ENCODE measurements at regions not wholly inside any gene's neighbourhood (a gene's known extent, or its start where the extent isn't known, plus 50 kb on each side); places are given as distances from the start of the nearest gene placed in this dataset.

DNA sequence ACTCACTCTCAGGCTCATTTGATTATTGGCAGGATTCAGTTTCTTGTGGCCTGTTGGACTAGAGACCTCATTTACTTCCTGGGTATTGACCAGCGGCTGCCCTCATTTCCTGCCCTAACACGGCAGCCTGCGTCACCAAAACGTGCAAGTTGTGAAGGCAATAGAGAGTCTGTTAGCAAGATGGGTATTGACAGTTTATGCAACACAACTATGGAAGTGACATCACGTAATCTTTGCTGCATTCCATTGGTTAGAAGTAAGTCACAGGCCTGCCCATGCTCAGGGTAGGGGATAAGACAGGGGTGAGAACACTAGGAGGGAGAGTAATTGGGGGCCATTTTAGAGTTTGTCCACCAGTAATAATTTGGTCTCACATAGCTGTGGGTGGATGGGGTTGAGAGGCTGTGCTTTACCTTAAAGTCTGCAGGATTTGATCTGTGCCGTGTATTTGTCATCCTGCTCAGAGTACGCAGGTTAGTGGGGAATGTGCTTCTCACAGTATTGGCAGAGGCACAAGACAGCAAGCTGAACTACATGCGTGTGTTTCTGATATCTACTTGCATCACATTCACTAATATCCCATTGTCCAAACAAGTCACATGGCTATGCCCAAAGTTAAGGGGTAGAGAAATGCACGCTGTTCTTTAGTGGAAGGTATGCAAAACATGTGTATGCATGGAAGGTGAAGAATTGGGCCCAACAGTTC is 83.3 kb downstream of the EDEM1 start:
- DNase-seq = no peak

DNA sequence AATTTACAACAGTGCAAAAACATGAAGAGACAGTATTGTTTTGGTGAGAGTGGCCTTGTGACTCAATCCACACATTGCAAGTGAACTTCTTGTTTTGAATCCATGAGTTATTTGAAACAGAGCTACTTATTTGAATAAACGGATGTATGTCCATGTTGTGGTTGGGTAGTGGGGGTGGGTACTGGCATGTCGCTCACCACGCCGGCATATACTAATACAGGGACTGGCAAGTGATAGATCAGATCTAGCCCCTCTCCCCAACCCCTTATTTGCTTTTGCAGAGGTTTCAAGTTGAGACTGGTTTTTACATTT is 83.8 kb downstream of the EDEM1 start:
- DNase-seq = no peak

DNA sequence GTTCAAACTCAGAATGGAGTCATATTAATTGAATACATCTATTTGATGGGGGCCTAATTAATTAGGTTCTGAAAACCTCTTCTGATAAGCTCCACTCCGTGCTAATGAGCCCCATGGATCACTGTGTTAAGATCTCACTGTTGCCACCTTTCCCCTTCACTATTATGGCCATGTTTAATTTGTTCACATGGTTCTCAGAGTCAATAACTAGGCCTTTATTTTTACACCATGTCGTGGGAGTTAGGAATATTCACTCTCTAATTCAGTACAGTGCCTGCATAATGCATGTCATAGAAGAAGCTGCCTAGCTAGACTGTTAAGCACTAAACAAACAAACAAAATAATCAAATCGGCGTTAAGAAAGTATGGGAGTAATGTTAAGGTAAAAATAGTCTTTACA is 84.9 kb downstream of the EDEM1 start:
- DNase-seq = no peak

DNA sequence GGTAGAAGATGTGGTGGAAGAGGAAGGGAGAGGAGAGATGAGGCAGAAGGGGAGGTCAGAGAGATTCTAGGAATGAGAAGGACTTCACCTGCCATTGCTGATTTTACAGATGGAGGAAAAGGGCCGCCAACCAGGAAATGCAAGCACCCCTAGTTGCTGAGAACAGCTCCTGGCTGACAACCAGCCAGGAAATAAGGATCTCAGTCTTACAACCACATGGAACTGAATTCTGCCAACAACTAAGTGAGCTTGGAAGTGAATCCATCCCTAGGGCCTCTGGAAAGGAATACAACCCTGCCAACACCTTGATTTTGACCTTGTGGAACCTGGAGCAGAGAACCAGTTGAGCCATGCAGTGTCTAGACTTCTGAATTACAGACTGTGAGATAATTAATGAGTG is 86.6 kb downstream of the EDEM1 start:
- no peak for DNase-seq

DNA sequence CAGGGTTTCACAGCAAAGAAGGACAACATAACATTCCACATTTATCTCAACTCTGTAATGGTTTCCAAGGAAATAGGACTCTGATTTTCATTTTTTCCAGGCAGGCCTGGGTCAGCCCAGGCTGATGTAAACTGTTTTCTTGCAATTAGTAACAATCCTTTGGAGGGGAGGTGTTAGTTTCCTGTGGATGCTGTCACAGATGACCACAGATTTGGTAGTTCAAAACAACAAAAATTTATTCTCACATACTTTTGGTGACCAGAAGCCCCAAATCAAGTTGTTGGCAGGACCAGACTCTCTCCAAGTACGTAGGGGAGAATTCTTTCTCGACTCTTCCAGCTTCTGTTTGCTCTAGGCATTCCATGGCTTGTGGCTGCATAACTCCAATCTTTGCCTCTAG is 88.0 kb downstream of the EDEM1 start:
- DNase-seq = no peak

DNA sequence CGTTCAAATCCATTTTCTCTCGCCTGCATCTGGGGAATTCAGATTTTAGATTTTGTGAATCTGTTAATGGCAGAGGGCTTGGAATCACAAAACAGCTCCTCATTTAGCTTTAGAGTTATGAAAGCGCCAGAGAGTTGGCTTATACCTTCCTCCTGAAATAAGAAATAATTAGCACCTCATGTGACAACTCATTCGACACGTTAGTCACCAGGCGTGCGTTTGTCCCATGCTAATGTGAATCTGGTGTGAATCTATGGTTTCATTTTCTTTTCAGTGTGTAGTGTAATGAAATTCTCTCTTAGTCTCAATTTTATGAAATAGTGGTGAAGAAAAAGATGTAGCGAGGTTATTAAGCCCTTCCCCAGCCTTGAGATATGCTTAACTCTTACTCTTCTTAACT is 89.4 kb downstream of the EDEM1 start:
- no peak for DNase-seq

DNA sequence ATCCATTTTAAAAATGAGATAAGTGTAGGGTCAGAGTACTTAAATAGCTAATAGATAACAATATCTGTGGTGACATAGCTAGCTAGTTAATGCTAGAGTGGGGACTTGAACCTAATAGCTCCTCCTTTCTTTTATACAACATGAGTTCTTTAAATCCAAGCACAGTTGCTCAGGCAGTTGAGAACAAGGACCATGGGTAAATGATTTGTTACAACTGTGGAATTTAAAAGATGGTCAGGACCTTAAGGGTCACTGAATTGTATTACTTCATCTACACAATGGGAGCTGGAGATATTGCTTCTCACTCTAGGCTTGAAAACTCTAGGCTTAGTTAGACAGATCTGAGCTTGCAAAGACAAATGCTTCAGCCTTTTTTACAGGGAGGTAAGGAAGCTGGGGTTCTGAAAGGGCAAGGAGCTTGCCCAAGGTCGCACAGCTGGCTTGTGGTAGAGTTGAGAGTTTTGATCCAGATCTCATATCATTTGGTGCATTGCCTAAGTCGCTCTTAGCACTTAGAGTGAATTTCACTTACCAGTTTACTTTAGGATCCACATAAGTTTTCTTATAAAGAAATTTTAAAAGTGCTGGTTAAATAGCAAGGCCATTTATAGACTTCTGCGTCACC is 90.2 kb downstream of the EDEM1 start:
- DNase-seq = no peak

DNA sequence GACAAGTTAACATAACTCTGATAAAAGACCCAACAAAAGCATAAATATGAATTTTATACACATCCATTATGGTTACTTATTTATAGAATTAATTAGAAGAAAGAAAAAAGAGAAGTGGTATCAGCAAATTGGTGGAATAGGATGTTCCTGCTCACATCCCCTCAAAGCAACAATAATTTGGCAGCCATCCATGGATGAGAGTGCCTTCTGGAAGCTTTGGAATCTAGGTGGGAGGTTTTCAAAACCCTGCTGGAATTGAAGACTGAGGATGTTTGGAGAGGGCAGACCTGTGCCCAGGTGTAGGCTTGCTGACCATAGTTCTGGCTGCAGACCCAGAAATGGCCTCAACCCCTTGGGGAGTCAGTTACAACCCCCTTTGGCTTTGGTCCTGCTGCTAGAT is 91.2 kb downstream of the EDEM1 start:
- DNase-seq = no peak

DNA sequence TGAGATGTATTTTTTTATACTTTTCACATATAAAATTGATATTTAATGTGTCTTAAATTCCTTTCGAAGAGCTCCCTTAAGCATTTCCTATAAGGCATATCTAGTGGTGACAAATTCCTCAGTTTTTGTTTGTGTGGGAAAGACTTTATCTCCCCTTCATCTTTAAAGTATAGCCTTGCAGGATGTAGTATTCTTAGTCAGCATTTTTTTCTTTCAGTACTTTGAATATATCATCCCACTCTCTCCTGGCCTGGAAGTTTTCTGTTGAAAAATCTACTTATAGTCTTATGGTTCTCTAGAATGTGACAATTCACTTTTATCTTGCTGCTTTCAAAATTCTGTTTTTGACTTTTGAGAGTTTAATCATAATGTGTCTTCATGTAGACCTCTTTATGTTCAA is 95.2 kb downstream of the EDEM1 start:
- no peak for DNase-seq

DNA sequence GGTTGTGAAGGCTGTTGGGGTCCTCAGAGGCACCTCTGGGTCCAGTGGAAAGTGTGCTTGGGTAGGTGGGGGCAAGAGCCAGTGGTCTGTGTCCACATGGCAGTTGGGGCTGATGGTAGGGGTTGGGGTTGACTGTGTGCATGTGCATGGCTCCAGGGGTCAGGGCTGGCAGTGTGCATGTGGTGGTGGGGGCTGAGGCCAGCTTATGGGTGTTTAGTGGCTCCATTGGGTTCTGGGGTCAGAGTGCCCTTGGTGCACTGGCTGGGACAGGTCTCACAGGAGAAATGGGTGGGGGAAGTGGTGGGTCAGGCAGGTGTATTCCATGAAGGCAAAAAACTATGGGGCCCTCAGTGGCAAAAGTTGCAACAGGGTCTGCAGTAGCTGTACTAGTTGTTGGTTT is 97.9 kb downstream of the EDEM1 start:
- no peak for DNase-seq

DNA sequence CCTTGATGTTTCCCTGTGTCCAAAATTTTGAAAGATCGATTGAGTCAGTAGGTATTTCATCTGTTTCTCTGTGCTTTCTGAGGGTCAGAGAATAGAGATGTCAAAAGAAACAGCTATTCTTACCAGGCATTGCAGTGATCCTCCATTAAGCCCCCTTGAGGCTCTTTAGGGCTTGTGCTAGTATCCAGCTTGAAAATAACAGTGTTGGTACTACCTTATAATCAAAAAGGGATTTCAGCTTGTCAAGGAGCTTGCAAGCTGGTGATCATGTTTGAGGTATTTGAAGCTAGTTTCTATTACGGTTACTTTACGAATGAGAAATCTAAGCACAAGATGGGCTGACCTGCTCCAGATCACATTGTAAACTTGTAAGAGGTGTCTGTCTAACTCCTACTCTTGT is 103.4 kb downstream of the EDEM1 start:
- no peak for DNase-seq

DNA sequence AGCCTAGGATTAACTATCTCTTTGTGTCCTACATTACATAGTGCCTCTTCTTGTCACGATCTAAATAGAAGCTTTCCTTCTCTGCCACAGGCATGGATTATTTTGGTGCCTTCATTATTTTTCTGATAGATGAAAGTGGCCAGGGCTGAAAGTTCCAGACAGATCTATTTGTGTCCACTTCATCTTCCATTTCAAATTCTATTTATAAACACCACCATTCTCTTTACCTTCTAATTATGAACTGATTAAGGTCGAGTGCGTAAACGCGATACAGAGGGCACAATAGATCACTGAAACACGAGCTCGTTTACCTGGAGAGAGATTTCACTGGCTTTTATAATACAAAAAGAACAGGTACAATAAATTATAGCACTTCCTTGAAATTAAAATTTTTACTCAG is 105.0 kb downstream of the EDEM1 start:
- no peak for DNase-seq

DNA sequence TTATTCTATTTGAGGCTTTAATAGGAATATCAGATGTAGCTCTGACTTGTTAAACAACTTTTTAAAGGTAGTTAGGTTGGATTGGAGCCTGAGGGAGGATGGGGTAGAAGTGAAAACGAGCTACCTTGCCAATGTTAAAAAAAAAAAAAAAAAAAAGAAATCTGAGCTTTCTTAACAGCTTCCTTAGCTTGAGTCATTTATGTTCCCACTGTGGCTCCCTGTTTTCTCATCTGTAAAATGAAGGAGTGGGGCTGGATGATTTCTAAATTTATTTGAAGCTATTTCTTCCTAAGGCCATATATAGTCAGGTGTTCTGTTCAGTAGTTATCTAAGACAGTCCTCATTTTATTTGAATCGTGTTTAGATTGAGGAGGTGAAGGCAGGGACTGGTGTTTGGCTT is 105.7 kb downstream of the EDEM1 start:
- no peak for DNase-seq

DNA sequence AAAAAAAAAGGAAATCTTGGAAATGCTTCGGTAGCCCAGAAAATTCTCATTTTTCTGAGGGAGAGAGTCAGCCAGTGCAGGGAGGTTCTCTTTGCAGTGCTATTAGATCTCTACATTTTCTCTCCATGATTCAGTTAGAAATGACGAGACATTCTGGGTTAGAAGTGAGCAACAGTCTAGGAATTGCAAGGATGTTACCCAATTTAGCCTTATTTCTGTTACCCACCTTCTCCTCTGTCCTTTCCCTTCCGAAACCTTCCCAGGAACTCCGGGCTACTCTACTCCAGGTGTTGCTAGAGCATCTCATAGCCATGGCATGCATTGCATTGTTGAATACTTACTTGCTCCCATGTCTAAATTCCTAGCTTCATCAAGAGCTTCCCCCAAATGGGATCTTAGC is 106.8 kb downstream of the EDEM1 start:
- DNase-seq = no peak

DNA sequence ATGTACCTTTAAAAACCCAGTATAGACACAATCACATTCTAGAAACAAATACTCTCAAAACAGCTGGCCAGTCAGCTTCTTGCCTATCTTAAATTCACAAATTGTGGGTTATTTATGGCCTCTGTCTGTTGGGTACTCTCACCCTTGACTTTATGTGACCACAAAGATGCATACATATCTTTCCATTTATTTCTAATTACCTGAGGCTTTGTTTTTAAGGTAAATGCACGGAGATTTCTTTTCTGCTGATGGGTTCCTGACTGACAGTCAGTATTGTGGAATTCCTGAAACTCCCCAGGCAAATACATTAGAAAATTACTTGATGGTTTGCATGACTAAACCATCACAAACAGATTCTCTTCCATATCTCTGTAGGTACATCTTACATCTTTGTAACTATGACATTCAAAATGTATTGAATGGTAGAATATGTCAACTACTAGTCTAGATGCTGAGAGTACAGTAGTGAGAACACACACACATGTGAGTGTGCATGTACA is 107.7 kb downstream of the EDEM1 start:
- DNase-seq = no peak

DNA sequence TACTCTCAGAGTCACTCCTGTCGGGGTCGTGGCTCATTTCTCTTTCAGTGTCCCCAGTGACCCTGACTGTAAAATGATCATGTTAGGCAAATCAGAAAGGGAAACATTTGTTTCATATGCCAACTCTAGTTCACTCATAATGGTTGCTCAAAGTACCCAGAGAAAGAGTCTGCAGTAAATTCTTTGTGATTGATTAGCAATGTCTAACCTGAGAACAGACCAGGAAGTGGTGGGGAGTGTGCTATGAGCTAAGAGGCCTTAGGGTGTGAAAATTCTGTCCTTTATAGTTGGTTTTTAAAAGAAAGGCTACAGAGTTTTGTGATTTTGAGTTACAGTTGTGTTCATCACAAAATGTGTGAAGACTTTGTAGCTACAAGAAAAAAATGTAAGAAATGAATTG is 108.9 kb downstream of the EDEM1 start:
- no peak for DNase-seq

DNA sequence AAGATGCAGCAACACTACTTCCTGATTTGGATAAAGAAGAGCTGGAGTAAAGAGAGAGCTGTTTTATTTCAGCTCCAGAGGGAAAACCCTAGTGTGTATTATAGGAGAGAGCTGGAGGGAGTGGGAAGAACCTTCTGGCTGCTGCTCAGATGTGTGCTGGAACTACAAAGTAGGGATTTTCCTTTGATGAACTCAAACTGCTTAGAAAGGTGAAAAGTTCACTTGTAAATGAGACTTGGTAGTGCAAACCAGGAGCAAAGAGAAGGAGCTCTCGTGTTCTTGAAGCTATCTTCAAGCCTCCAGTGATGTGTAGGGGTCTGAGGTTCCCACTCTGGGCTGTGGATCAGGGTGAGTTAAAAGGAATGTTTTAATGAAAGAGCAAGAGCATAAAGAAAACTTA is 110.4 kb downstream of the EDEM1 start:
- DNase-seq = no peak

DNA sequence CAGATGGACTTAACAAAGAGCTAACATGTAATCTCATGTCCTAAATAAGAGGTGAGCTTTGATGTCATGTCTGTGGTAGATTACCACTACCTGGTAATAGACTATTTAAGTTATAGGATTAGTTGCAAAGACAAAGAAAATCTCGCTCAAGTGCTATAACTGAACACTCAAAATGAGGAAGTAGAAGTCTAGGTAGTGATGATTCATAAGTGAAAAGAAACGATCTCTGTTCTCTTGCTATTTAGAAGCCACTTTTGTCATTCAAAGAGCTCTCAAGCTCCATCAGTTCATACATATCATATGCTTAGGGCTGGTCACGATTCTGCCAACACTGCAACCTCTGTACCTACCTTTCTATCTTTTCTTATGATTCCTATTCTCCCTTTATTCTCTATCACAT is 110.9 kb downstream of the EDEM1 start:
- DNase-seq = no peak

DNA sequence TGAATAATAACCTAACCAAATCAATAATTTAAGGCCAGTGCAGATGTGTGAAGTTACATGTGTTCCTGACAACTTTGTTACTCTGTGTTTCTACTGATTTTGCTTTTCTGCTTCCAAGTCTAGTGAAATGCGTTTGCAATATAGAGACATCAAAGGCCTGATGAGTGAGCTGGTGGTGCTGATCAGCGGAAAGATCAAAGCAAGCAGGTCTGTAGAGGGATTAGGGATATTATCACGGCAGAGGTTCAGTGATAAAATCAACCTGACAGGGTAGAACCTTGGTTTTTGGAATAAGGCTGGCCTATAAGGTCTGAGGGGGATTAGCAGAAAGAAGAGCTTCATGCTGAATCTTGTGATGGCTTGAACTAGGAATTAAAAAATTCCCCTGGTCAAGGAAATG is 111.7 kb downstream of the EDEM1 start:
- no peak for DNase-seq

DNA sequence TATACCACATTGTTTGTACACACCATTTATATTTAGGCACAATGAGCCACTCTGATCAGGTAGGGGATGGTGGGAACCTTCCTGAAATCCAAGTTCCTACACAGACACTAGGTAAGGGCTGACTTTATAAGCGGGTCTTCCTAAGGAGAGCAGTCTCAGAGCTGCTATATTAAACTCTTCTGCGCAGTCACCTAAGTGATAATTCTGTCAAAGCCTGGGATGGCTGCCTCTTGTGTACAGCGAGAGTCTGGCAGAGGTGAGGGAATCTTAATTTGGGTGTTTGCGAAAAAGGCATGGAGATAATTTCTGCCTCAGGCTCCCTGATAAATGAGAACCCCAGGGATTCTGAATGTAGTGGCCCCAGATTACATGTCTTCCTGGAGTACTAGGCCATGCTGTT is 113.1 kb downstream of the EDEM1 start:
- DNase-seq = no peak

DNA sequence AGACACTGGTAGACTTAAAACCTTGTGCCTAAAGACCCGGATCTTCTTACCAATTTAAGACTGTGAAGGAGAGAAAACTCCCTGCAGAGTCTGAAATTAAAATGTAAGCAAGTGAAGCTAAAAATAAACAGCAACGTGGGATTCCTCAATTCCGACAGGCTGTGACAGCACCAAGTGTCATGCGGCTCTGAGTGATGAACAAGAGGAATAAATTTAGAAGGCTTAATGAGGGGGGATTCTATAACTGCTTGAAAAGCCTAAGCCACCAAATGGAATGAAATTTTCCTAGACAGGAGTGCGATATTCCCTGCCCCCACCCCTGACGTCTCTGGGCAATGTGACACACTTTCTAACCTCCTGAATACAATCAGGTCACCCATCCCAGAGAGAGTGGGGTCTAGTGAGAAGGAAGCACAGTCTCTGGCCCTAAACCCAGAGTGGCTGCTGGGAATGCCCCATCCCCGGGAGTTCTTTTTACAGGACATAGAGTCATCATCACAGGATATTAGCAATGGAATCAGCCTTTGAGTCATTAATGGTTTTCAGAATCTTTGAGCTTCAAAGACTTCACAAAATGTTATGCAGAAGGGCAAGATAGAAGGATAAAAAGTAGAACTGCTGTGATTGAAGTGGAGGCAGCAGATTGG is 114.3 kb downstream of the EDEM1 start:
- no peak for DNase-seq

DNA sequence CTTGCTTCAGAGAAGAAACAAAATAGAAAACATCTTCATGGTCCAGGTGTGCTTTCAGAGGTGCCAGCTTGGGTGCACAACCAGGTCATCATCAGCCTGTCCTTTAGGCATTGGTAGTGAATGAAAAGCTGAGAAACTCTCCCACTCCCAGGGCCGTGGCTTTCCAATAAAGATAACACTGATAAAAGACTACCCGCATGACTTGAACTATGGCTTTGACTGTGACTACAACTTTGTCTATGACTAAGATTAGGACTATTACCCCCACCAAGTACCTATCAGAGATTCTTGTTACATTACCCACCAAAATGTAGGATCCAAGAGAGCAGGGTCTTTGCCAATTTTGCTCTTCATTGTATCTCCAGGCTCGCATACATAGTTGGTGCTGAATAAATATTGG is 115.2 kb downstream of the EDEM1 start:
- DNase-seq = no peak

DNA sequence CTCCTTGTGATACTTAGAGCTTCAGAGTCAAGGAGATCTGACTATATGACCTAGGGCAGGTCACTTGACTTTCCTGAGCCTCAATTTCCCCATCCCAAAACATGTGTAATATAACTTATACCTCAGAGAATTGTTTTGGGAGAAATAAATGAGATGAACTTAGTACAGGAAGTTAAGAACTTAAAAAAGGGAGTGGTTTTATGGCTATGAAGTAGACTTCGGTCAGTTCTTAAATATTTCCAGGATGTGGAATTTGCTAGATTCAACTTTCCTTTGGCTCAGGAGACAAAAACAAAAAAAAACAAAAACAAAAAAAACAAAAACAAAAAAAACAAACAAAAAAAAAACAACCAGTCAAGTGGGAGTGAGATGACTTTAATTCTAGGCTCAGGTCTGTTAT is 116.7 kb downstream of the EDEM1 start:
- no peak for DNase-seq

DNA sequence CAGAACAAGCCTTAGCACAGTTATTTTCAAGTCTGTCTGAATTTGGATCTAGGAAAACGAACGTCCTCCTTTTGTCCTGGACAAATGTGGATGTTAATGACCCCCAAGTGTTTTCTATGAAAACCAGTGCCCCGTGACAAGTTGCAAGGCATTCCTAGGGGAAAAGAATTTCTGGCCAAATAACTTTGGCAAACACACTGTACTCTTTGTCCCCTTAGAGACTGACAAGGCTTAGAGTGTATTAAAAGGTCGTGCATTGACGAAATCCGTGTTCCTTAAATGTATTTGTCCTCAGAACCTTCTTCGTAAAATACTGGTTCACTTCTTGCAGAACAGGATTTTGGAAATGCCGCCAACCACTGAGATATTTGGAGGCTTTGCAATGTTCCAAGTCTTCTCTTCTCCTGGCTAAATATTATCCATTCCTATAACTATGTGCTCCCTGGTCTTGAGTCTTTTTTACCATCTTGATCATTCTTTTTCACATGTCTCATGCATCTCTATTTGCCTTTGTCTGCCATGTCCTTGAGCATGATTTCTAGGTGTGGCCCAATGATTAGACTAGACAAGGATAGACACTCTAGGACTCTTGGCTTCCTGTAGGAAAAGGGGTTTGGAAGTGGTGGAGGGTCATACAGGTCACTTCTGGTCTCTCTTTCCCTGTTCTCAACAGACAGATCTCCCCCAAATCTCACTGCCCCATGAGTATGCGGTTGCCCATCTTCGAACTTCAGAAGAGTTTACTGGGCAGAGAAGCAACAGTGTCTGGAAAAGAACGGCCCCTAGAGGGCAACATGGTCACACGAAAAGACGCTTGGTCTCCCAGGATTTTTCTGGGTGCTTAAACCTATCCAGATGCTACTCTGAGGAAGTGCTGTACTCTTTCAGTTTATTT is 117.5 kb downstream of the EDEM1 start:
- DNase-seq = peak; percentile 69
